GM13976 (cell line): ENCODE measurements at regions not wholly inside any gene's neighbourhood (a gene's known extent, or its start where the extent isn't known, plus 50 kb on each side); places are given as distances from the start of the nearest gene placed in this dataset.

ENCODE experiments used
- DNase-seq: peaks from one replicate; pipeline ENCODE4 v3.0.0; 2012; ENCODE audit warnings: low spot score
- in situ Hi-C: fragments of 300-500 bp; cut with MboI; formaldehyde crosslinking; loops from one replicate; pipeline ENCODE4 v1.12.0; 2022; ENCODE audit warnings: low sequenced_read_pairs, mixed read lengths, inconsistent platforms; ENCODE audit not compliant: unreplicated experiment
- TF ChIP-seq, protein P1 (sequence below): IDR thresholded peaks from 2 replicates; pipeline ENCODE4 v1.5.1; 2012; ENCODE audit warnings: borderline replicate concordance, mild to moderate bottlenecking; ENCODE audit not compliant: insufficient read depth; ENCODE audit errors: extremely low read depth, missing control alignments, control extremely low read depth

DNA sequence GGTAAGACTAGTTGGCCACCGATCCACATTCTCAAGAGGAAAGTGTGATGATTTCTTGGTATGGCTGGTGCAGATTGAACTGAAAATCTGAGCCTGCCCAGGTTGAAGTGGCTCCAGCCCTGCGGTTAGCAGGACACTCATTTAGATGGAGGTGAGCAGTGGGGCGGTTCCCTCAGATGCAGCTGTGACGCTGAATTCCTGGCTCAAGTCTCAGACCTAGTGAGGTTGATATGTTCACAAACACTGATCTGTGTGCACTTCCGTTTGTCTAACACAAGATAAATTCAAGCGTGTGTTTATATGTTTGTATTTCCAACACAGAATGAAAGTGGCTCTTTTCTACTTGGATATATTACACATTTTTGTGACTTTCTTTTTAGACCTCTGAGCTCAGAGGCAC, 83.4 kb upstream of the FRMD1 start:
- TF ChIP-seq, protein P1, sequence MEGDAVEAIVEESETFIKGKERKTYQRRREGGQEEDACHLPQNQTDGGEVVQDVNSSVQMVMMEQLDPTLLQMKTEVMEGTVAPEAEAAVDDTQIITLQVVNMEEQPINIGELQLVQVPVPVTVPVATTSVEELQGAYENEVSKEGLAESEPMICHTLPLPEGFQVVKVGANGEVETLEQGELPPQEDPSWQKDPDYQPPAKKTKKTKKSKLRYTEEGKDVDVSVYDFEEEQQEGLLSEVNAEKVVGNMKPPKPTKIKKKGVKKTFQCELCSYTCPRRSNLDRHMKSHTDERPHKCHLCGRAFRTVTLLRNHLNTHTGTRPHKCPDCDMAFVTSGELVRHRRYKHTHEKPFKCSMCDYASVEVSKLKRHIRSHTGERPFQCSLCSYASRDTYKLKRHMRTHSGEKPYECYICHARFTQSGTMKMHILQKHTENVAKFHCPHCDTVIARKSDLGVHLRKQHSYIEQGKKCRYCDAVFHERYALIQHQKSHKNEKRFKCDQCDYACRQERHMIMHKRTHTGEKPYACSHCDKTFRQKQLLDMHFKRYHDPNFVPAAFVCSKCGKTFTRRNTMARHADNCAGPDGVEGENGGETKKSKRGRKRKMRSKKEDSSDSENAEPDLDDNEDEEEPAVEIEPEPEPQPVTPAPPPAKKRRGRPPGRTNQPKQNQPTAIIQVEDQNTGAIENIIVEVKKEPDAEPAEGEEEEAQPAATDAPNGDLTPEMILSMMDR, result no peak
- no peak for DNase-seq
- in situ Hi-C loops, result no loop called here

DNA sequence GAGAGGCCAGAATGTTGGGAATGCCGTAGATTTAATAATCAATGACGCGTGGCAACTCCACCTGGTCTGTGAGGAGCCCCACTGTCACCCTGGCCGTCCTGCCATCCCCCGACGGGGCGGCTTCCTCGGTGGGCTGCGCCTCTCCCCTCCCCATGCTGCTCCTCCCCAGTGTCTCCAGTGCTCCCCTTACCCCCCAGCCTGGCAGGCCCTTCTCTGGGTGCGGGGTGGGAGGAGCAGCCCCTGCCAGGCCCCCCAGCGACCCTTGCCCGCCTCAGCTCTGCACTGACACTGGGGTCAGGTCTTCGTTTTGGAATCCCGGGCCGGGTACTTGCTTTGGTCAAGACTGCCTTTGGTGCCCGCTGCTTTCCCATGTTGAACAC, 82.3 kb upstream of the FRMD1 start:
- DNase-seq, result no peak
- in situ Hi-C loops, result no loop called here
- TF ChIP-seq, protein P1, result no peak

DNA sequence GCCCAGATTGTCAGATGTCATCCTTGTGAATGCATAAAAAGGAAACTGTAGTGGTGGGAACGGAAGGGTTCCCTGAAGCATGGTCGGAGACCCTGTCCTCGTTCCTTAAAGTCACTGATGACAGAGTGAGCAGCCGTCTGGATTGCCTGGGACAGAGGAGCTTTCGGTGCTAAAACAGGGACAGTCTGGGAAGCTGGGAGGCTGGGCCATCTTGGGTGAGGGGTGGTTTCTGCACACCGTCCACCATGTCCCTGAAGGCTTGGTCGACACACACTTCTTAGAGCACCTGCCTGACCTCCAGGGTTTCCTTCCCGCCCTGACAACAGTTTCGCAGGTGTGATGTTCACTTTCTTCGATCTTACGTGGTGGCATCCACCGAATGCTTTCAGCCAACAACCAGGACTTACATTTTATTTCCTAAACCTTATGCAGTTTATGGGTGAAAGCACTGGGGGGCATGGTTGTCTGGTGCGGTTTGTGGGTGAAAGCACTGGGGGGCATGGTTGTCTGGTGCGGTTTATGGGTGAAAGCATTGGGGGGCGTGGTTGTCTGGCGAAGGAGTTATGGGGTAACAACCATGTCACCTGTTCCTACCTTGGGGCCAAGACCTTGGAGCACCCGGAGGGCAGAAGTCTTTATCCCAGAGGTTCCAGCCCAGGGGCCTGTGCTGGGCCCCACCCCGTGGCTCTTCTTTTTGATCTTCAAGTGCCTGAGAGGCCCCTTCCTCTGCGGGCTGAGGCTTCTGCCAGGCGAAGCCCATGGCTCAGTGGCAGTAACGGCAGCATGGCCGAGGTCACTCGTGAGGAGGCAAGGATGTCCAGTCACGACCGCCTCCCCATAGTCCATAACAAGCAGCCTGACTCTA, 81.7 kb upstream of the FRMD1 start:
- TF ChIP-seq, protein P1, result no peak
- DNase-seq, result no peak
- in situ Hi-C loops, result no loop called here

DNA sequence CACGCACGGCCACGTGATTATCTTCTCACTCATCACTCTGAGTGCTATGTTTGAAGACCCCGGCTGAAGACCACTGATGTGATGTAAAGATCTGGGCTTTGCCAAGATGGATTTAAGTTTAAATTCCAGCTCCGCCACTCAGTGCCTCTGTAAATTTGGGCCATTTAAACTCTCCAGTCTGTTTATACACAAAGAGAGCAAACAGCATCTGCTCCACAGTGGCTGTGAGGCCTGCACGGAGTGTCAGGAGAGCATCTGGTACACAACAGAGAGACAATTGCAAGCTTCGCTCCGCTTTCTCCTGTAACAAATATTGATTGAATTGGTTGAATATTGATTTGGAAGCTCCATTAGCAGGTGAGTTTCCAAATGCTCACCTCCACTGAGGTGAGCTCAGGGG, 80.5 kb upstream of the FRMD1 start:
- in situ Hi-C loops, result no loop called here
- no peak for DNase-seq
- TF ChIP-seq, protein P1, result no peak

DNA sequence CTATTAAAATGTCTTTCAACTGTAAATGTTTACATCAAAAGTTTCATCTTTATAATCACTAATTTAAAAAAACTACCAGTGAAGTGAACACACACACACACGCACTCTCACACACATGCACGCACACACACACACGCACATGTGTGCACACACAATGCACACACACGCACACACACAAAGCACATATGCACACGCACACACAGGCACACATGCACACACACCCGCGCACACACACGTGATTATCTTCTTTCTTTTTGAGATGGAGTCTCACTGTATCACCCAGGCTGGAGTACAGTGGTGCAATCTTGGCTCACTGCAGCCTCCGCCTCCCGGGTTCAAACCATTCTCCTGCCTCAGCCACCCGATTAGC, 80.0 kb upstream of the FRMD1 start:
- in situ Hi-C loops, result no loop called here
- TF ChIP-seq, protein P1, result no peak
- DNase-seq, result no peak

DNA sequence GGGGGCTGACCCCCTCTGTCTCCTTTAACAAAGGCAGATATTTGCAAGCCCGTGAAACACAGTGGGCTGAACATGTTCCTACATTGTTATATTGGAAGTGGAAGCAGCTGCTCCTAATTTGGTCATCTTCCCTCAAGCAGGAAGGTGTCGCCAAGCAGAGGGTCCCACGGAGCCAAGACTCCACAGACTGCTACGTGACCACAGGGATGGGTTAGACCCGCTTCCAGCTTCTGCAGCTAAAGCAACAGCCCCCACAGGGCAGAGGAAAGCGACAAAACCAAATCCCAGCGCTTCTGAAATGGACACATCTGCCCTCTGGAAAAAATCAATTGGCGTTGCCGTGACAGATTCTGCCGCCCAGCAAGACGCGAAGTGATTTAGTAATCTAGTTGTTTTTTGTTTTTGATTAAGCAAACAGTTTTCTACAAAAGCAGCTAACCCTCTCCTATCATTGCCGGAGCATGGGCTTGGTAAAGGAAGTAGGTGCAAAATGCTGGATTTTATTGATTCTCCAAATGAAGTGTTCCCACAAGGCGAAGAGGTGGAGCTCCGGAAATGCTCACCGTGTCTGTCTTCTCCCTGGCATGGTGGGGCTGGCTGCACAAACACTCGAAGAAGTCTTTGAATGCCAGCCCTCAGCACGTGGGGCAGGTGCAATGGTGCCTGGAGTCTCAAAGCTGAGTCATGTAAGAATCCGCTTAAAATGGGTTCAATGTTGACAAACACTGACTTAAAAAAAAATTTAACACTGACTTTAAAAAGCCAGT, 79.4 kb upstream of the FRMD1 start:
- DNase-seq, result no peak

More for the DNA sequence above, 79.4 kb upstream of the FRMD1 start:
- in situ Hi-C loops, result no loop called here
- TF ChIP-seq, protein P1, result no peak
